NCI-H2081 treated with DMSO at 0.1 percent for 48 hours (cell line): ENCODE measurements at regions not wholly inside any gene's neighbourhood (a gene's known extent, or its start where the extent isn't known, plus 50 kb on each side); places are given as distances from the start of the nearest gene placed in this dataset.
"Not testable (repeated sequence)": the region's sequence is repeated elsewhere in the genome, so short reads cannot be mapped to it uniquely, and the experiment has no call there.

Experiments
- DNase-seq: peaks from one replicate; lab custom pipeline; 2025; lab: John Stamatoyannopoulos, UW

GRCh38 chr3:21237638-21238037 lies 513.4 kb downstream of the ZNF385D start:
- no peak for DNase-seq

- DNase-seq: no peak
These were observed 515.5 kb downstream of the ZNF385D start for GRCh38 chr3:21235491-21235890.

- no peak for DNase-seq
These were observed 516.1 kb downstream of the ZNF385D start for GRCh38 chr3:21234933-21235332.

DNA sequence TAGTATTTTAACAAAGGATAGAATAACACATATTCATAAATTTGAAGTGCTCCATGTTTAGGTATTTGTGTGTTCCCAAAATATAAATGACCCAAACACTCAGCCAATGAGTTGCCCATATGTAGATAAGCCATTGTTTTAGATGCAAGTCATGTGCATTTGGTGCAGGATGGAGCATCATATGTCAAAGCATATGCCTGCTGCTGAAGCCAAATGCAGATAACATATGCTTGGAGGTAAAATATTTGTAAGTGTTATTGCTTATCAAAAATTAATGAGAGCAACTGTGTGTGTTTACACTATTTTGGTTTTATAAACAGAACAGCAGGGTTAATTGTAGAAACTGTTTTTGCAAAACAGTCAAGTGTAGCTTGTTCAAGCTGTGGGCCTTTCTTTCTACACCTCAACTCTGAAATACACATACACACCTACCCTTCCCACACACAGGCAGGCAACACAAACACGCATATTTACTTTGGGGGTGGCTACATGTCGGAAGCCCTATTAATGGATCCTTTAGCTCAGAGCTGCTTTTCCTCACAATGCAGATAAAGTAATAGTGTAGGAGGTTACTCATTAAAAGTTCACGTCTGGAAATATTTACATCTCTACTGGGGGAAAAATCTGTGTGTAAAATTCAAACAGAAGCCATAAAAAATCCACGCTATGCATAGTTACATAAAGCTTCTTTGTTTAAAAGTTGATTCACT lies 521.4 kb downstream of the ZNF385D start:
- DNase-seq: no peak

GRCh38 chr3:21226086-21226485 lies 524.9 kb downstream of the ZNF385D start:
- no peak for DNase-seq

DNA sequence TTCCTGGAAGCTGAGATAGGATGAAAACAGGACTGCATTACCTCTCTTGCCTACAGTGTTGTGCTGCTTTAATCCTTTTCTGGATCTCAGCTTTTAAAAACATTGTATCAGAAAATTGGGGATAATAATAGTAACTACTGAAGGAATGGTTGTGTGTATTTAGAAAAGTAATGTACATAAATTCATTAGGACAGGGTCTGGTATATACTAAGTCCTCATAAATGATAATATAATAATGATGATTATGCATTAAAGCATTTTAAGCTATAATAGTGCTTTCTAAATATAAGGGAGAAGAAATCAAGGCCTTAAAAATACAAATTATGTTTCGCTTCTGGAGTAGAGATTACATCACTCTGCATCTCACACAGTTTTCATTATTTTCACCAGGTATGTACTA lies 530.1 kb downstream of the ZNF385D start:
- no peak for DNase-seq

DNA sequence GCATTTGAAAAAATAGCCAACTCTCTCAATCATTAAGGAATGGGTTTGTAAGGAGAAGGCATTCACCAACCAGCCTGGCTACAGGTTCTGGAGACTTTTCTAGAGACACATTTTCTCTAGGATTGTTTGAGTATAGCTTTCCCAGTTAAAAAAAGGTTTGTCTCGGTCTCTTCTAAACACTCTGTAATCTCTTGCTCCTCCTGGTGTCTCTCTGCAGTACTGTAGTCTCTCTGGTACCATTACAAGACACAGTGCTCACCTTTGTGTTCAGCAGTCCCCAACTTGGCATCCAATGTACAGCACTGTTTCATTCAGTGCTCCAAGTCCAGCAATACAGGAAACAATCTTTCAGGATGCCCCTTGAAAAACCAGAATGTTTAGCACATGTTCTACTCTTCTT lies 534.4 kb downstream of the ZNF385D start:
- no peak for DNase-seq

- DNase-seq: not testable (repeated sequence)
These were observed 546.9 kb downstream of the ZNF385D start for GRCh38 chr3:21204122-21204521.

GRCh38 chr3:21195203-21195602 lies 555.8 kb downstream of the ZNF385D start:
- DNase-seq: no peak

DNA sequence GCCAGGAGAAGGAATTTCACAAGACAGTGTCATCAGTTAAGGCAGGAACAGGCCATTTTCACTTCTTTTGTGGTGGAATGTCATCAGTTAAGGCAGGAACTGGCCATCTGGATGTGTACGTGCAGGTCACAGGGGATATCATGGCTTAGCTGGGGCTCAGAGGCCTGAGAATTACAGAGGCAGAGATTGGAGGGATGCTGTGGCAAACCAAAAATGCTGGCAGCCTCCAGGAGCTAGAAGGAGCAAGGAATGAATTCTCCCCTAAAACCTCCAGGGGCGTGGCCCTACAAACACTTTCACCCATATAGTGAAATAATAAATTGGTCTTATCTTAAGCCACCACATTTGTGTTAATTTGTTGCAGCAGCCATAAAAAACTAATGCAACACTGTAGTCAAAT lies 557.0 kb downstream of the ZNF385D start:
- not testable (repeated sequence) for DNase-seq

GRCh38 chr3:21188459-21188858 lies 562.6 kb downstream of the ZNF385D start:
- DNase-seq: no peak

DNA sequence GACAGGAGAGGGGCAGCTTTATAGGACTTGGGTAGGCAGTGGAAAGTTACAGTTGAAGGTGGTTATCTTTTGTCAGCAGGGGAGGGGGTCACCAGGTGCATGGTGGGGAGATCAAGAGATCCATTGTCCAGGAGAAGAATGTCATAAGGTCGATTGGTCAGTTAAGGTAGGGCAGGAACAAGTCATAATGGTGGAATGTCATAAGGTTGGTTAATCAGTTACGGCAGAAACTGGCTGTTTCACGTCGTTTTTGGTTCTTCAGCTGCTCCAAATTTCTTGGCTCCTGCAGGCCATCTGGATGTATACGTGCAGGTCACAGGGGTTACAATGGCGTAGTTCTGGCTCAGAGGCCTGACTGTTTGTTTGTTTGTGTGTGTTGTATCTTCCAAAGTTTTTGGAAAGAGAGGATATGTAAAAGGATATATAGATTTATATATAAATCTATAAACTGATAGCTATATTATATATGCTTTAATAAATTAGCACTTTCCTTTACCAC lies 565.1 kb downstream of the ZNF385D start:
- DNase-seq: no peak

GRCh38 chr3:21174461-21174860 lies 576.5 kb downstream of the ZNF385D start:
- DNase-seq: no peak

DNA sequence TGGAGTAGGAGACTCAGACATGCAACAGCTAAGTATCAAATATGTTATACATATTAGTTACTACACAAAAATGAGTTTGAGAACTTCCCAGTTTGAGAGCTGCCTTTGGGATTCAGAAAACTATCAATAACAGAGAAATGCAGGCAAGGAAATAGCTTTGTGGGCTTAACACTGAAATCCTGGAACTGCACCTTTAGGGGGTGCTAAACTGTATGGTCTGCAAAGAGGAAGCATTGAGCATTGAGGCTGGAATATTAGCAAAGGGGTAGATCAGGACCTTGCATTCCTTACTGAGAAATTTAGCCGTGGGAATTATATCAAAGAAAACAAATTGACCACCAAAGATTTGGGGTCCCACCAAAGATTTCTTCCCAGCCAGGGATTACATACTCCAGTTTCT lies 580.0 kb downstream of the ZNF385D start:
- DNase-seq: no peak

DNA sequence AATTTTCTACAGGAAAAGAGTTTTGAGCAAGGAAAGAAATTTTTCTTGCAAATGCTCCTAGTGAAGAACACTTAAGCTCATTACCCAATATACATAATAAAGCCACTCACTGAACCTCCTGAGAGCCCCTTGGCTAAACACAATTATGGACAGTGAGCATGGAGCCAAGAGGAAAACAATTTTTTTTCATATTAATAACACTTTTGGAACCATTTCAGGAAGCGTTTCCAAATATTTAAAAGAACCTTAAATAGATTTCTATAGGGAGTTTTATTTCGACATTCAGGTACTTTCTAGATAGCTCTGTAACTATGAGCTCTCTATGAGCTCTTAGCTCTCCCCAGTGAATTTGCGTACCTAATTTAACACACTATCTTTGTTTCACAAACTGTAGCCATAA lies 581.1 kb downstream of the ZNF385D start:
- no peak for DNase-seq

DNA sequence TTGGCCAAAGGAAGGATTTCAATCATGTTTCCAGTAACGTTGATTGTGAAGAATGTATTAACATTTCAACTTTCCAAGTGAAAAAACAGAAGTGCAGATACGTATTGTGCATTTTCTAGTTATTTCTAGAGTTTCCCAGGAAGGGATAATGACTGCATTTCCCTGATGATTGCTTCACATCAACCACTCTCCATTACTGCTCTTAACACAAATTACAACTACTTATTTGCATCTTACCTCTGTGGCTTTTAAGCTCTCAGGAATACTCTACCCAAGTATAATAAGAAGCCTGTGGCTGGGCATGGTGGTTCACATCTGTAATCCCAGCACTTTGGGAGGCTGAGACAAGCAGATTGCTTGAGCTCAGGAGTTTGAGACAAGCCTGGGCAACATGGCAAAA lies 582.5 kb downstream of the ZNF385D start:
- no peak for DNase-seq

GRCh38 chr3:21163956-21164355 lies 587.1 kb downstream of the ZNF385D start:
- DNase-seq: no peak

GRCh38 chr3:21159543-21159906 lies 591.5 kb downstream of the ZNF385D start:
- DNase-seq: no peak

DNA sequence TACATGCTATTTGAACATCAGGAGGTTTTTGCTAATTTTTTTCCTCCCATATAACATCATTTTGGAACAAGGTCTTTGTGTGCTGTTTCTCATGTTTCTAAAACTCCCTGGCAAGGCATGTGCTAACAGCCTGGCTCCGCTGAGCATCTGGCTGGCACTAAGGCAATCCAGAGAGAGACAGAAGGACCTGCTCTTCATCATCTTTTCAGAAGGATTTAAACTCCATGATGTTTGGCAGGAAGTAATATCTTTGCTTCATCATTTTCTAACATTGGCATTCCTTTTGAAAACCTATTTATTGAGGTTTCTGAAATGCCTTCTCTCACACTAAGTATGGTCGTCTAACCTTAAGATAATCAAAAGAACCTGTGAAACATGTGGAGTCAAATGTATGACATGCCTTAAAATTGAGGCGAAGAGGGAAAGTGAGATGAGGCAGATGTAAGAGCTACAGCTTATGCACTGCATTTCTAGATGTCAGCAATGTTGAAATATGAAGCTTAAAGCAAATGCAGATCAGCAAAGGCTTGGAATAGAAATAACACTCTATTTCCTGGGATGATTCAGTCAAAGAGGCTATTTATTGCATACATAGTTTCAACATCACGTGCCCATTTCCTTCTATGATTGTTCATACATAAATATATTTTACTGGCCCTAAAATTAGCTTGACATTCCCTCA lies 592.0 kb downstream of the ZNF385D start:
- no peak for DNase-seq

GRCh38 chr3:21154911-21155310 lies 596.1 kb downstream of the ZNF385D start:
- DNase-seq: no peak

DNA sequence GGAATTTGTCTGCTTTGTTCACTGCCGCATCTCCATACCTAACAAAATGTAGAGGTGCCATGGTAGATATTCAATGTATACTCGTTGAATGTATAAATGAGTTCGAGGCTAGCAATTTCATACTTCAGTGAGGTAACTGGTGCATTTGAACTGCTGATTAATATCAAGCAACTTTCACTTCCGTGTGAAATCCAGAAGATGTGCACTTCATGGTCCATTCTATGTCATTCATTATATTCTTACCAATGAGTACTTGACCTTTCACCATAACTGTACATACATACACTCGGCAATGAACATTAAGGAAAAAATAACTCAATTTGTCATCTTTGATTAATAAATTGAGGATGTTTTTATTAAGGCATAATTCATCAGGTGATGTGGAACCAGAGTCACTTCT lies 598.5 kb downstream of the ZNF385D start:
- no peak for DNase-seq

- DNase-seq: no peak
These were observed 608.1 kb downstream of the ZNF385D start for GRCh38 chr3:21142949-21143348.

- no peak for DNase-seq
These were observed 609.0 kb downstream of the ZNF385D start for GRCh38 chr3:21142031-21142430.

DNA sequence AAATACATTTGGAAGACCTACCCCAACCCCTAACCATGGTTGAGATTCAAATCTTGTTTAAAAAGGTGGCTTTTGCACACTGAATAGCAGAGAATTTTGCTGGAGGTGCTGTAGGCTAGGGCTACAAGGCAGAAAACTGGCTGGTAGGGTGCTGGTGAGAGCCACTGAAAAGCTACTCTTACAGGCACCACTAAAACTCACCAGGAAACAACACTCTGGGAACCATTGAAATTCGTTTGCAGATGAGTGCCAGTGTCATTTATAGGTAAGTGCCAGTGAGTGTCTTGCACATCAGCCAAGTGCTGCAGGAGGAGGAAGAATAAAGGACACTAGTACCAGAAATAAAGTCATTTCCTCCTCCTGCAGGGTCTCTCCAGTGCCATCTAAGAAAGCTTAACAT lies 610.2 kb downstream of the ZNF385D start:
- DNase-seq: no peak
